ENCODE measurements at regions not wholly inside any gene's neighbourhood (a gene's known extent, or its start where the extent isn't known, plus 50 kb on each side); places are given as distances from the start of the nearest gene placed in this dataset.

GRCh38 chr6:74060354-74060753 is 364.4 kb downstream of the CD109 start:
- H3K36me3 ChIP-seq (replicated peaks in 1 of 2; ENCODE audit: insufficient read depth in 1 of 2, low read depth in 2 of 2), result no peaks in the 10 kb centered on the region

GRCh38 chr6:74058606-74059005 is 362.6 kb downstream of the CD109 start:
- TF ChIP-seq POLR2A (IDR thresholded peaks at IDR 0.05) (no peak), CTCF (IDR thresholded peaks at IDR 0.05) (no peak)
- Histone ChIP-seq H3K4me3 (no peak overlapping the region), H3K9me3 (no peaks in the 10 kb centered on the region), H3K4me1 (no peaks in the 10 kb centered on the region), H3K36me3 (replicated peaks in 1 of 2; ENCODE audit: insufficient read depth in 1 of 2, low read depth in 2 of 2) (no peaks in the 10 kb centered on the region), H3K27ac (no peak overlapping the region), H3K27me3 (no peaks in the 10 kb centered on the region)
- ATAC-seq (no peak), DNase-seq (no peak)
- WGBS, 2 donors, result 49 to 56% methylated on average over 2 of the region's 2 CpGs
- intact Hi-C loops (cut with DNase I), result no loop called here

More at GRCh38 chr6:74060354-74060753, 364.4 kb downstream of the CD109 start:
- Histone ChIP-seq H3K4me3 (no peak overlapping the region), H3K27me3 (no peaks in the 10 kb centered on the region), H3K4me1 (no peaks in the 10 kb centered on the region), H3K9me3 (no peaks in the 10 kb centered on the region), H3K27ac (no peak overlapping the region)
- DNase-seq (no peak), ATAC-seq (no peak)
- intact Hi-C loops (cut with DNase I), result no loop called here
- WGBS, 2 donors, result 63 to 65% methylated on average over 2 of the region's 2 CpGs
- TF ChIP-seq CTCF (IDR thresholded peaks at IDR 0.05) (no peak), POLR2A (IDR thresholded peaks at IDR 0.05) (no peak)

GRCh38 chr6:74057326-74057725 is 361.3 kb downstream of the CD109 start:
- ATAC-seq, result no peak
- Histone ChIP-seq H3K9me3 (no peaks in the 10 kb centered on the region), H3K4me1 (no peaks in the 10 kb centered on the region), H3K27ac (no peak overlapping the region), H3K27me3 (no peaks in the 10 kb centered on the region), H3K36me3 (replicated peaks in 1 of 2; ENCODE audit: insufficient read depth in 1 of 2, low read depth in 2 of 2) (no peaks in the 10 kb centered on the region), H3K4me3 (no peak overlapping the region)
- 60 to 66% methylated on average over 2 of the region's 2 CpGs for WGBS, 2 donors
- DNase-seq, result no peak
- no peak for TF ChIP-seq CTCF (IDR thresholded peaks at IDR 0.05)
- intact Hi-C loops (cut with DNase I), result no loop called here

GRCh38 chr6:74054190-74054589 is 358.2 kb downstream of the CD109 start:
- H3K4me1 ChIP-seq, result no peaks in the 10 kb centered on the region
- ATAC-seq (no peak), DNase-seq (no peak)
- intact Hi-C loops (cut with DNase I), result no loop called here
- H3K27me3 ChIP-seq, result no peaks in the 10 kb centered on the region
- no peak overlapping the region for H3K4me3 ChIP-seq
- no peaks in the 10 kb centered on the region for H3K9me3 ChIP-seq
- H3K36me3 ChIP-seq (replicated peaks in 1 of 2; ENCODE audit: insufficient read depth in 1 of 2, low read depth in 2 of 2), result no peaks in the 10 kb centered on the region
- no peak for TF ChIP-seq POLR2A (IDR thresholded peaks at IDR 0.05)
- TF ChIP-seq CTCF (IDR thresholded peaks at IDR 0.05), result no peak
- H3K27ac ChIP-seq, result no peak overlapping the region

GRCh38 chr6:74050921-74051320 is 354.9 kb downstream of the CD109 start:
- 20 to 22% methylated on average over 3 of the region's 3 CpGs for WGBS, 2 donors
- no peaks in the 10 kb centered on the region for H3K36me3 ChIP-seq (replicated peaks in 1 of 2; ENCODE audit: insufficient read depth in 1 of 2, low read depth in 2 of 2)
- ATAC-seq, result no peak
- no peak overlapping the region for H3K4me3 ChIP-seq
- no peak for TF ChIP-seq POLR2A (IDR thresholded peaks at IDR 0.05)
- no peak for TF ChIP-seq CTCF (IDR thresholded peaks at IDR 0.05)
- H3K27ac ChIP-seq, result no peak overlapping the region
- no peaks in the 10 kb centered on the region for H3K4me1 ChIP-seq
- H3K27me3 ChIP-seq, result no peaks in the 10 kb centered on the region
- intact Hi-C loops (cut with DNase I), result no loop called here
- H3K9me3 ChIP-seq, result no peaks in the 10 kb centered on the region
- no peak for DNase-seq
